Inferior parietal cortex (tissue), 1 donor: ENCODE measurements at regions not wholly inside any gene's neighbourhood (a gene's known extent, or its start where the extent isn't known, plus 50 kb on each side); places are given as distances from the start of the nearest gene placed in this dataset.
"Not testable (repeated sequence)": the region's sequence is repeated elsewhere in the genome, so short reads cannot be mapped to it uniquely, and the experiment has no call there.

Source experiments
- DNase-seq: peaks from one replicate; pipeline ENCODE4 v3.0.0-alpha.2; 2016; ENCODE audit errors: extremely low spot score

- no peak for DNase-seq
Measured at GRCh38 chr1:213679153-213679552, 308.6 kb upstream of the PROX1 start.

GRCh38 chr1:213680677-213681325 is 307.0 kb upstream of the PROX1 start:
- no peak for DNase-seq

- DNase-seq, result no peak
Measured at GRCh38 chr1:213681788-213682340, 305.9 kb upstream of the PROX1 start.

- no peak for DNase-seq
Measured at GRCh38 chr1:213683529-213683928, 304.2 kb upstream of the PROX1 start.

- DNase-seq, result no peak
Measured at GRCh38 chr1:213684454-213684853, 303.3 kb upstream of the PROX1 start.

- DNase-seq, result no peak
Measured at GRCh38 chr1:213685992-213686582, 301.7 kb upstream of the PROX1 start.

- DNase-seq, result no peak
Measured at GRCh38 chr1:213686983-213687382, 300.8 kb upstream of the PROX1 start.

- no peak for DNase-seq
Measured at GRCh38 chr1:213687832-213688231, 299.9 kb upstream of the PROX1 start.

- DNase-seq, result no peak
Measured at GRCh38 chr1:213688655-213689054, 299.1 kb upstream of the PROX1 start.

- no peak for DNase-seq
Measured at GRCh38 chr1:213689260-213689659, 298.5 kb upstream of the PROX1 start.

GRCh38 chr1:213690341-213690917 is 297.3 kb upstream of the PROX1 start:
- DNase-seq, result no peak

GRCh38 chr1:213692321-213692720 is 295.5 kb upstream of the PROX1 start:
- DNase-seq, result no peak

- DNase-seq, result no peak
Measured at GRCh38 chr1:213693864-213694263, 293.9 kb upstream of the PROX1 start.

- DNase-seq, result no peak
Measured at GRCh38 chr1:213697192-213697802, 290.5 kb upstream of the PROX1 start.

GRCh38 chr1:213698092-213698702 is 289.6 kb upstream of the PROX1 start:
- no peak for DNase-seq

GRCh38 chr1:213702703-213703102 is 285.1 kb upstream of the PROX1 start:
- no peak for DNase-seq

GRCh38 chr1:213704941-213705340 is 282.8 kb upstream of the PROX1 start:
- DNase-seq, result no peak

GRCh38 chr1:213711833-213712490 is 275.8 kb upstream of the PROX1 start:
- not testable (repeated sequence) for DNase-seq

GRCh38 chr1:213714645-213715044 is 273.1 kb upstream of the PROX1 start:
- no peak for DNase-seq

GRCh38 chr1:213715182-213715581 is 272.6 kb upstream of the PROX1 start:
- no peak for DNase-seq

GRCh38 chr1:213719462-213719861 is 268.3 kb upstream of the PROX1 start:
- no peak for DNase-seq

- no peak for DNase-seq
Measured at GRCh38 chr1:213720032-213720431, 267.7 kb upstream of the PROX1 start.
